C4-2B (cell line): ENCODE measurements at regions not wholly inside any gene's neighbourhood (a gene's known extent, or its start where the extent isn't known, plus 50 kb on each side); places are given as distances from the start of the nearest gene placed in this dataset.

Experiments used
- CTCF ChIP-seq: fragments of 450-650 bp; conservative IDR thresholded peaks from 2 replicates; pipeline ENCODE4 v1.5.1; 2017; ENCODE audit warnings: mild to moderate bottlenecking
- ZFX ChIP-seq: fragments of 450-650 bp; IDR thresholded peaks from 2 replicates; pipeline ENCODE4 v1.6.1; 2017

DNA sequence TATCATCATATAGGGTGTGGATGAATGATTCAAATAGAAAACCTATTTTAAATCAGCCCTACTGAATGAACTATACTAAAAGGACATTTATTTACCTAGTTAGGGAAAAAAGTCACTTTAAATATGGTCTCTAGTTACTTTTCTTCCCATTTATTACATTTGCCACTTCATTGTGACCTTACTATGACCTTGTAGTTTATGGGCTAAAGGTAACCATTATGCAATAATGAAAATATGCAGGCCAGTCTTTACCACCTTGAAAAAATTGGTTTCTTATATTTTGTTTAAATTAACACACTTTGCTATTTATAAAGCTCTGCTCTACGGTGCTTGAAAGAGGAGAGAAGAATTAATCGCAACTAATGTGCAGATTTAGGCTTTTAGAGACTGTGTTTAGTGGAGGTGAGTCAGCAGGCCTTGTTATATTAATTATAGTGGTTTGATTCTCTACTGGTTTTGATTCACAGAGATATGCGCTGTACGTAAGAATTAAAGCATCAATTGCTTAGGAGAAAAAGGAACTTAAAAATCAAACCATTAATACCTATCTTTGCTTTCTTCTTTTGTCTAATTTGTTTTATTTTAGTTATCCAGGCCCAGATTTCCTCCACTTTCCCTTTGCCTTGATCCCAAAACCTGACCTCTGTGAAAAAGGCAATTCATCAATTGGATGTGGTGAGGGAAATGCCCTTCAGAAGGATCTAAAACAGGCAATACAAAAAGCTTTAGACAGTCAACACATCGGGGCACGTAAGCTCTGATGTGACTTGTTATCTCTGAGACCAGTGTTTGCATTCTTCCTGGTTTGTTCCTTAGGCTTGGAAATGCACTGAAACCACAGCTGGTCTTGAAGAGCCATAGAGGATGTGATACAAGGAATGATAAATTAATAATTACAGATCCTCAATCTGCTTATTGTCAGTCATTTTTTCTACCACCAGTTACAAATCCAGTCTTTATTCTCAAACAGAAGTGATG lies 141.2 kb upstream of the HDAC9 start:
- TF ChIP-seq CTCF, result no peak
- TF ChIP-seq ZFX, result no peak
